ENCODE measurements at regions not wholly inside any gene's neighbourhood (a gene's known extent, or its start where the extent isn't known, plus 50 kb on each side); places are given as distances from the start of the nearest gene placed in this dataset.

DNA sequence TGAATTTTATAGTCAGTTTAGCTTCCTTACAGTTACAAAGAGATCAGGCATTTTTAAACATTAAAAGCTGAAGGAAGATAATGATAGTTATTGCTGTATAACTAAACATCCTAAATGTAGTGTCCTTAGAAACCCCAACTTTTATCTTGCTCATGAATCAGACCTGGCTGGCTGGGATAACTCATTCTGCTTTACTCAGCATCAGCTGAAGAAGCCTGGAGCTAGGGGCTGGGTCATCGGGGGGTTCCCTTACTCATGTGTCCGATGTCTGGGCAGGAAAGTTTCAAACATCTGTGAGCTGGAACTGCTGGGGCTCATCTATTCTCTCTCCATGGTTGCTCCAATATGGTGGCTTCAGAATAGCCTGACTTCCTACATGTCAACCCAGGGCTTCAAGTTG is 113.9 kb downstream of the MTNR1A start:
- TF ChIP-seq CREB1 (IDR thresholded peaks at IDR 0.05; ENCODE audit: low read depth) (no peak), YY1 (IDR thresholded peaks at IDR 0.05; ENCODE audit: low read depth) (no peak), ZBTB7A (IDR thresholded peaks at IDR 0.05; ENCODE audit: low read depth) (no peak), EGR1 (IDR thresholded peaks at IDR 0.05) (no peak), FOXM1 (IDR thresholded peaks at IDR 0.05; ENCODE audit: borderline replicate concordance, low read depth) (no peak), TCF12 (IDR thresholded peaks at IDR 0.05; ENCODE audit: low read depth) (no peak), EP300 (IDR thresholded peaks at IDR 0.05; ENCODE audit: borderline replicate concordance) (no peak), CEBPB (IDR thresholded peaks at IDR 0.05) (no peak), TEAD4 (IDR thresholded peaks at IDR 0.05) (no peak), TAF1 (IDR thresholded peaks at IDR 0.05; ENCODE audit: low read depth) (no peak), NFIC (IDR thresholded peaks at IDR 0.05) (no peak)
- TF ChIP-seq, protein P1, sequence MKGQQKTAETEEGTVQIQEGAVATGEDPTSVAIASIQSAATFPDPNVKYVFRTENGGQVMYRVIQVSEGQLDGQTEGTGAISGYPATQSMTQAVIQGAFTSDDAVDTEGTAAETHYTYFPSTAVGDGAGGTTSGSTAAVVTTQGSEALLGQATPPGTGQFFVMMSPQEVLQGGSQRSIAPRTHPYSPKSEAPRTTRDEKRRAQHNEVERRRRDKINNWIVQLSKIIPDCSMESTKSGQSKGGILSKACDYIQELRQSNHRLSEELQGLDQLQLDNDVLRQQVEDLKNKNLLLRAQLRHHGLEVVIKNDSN (IDR thresholded peaks at IDR 0.05) = no peak
- TF ChIP-seq, protein P2, sequence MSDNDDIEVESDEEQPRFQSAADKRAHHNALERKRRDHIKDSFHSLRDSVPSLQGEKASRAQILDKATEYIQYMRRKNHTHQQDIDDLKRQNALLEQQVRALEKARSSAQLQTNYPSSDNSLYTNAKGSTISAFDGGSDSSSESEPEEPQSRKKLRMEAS (IDR thresholded peaks at IDR 0.05) = no peak

DNA sequence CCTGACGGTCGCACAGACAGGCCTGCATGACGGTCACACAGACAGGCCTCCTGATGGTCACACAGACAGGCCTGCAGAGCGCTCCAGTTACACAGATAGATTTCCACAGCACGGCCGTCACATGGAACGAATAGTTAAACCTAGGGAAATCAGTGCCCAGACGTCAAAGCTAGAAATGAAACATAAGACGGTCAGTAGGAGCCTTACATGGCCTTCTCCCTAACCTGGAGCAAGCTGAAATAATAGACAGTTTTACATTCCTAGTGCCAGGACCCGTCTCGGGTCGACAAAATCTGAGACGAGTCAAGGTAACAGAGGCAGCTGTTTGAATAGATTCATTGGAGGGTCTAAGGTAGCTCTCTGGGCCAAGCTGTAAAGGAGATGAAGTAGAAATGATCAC is 126.9 kb downstream of the MTNR1A start:
- no peak for TF ChIP-seq CEBPB (IDR thresholded peaks at IDR 0.05)
- TF ChIP-seq TAF1 (IDR thresholded peaks at IDR 0.05; ENCODE audit: low read depth) = no peak
- no peak for TF ChIP-seq YY1 (IDR thresholded peaks at IDR 0.05; ENCODE audit: low read depth)
- no peak for TF ChIP-seq NFIC (IDR thresholded peaks at IDR 0.05)
- TF ChIP-seq, protein P3, sequence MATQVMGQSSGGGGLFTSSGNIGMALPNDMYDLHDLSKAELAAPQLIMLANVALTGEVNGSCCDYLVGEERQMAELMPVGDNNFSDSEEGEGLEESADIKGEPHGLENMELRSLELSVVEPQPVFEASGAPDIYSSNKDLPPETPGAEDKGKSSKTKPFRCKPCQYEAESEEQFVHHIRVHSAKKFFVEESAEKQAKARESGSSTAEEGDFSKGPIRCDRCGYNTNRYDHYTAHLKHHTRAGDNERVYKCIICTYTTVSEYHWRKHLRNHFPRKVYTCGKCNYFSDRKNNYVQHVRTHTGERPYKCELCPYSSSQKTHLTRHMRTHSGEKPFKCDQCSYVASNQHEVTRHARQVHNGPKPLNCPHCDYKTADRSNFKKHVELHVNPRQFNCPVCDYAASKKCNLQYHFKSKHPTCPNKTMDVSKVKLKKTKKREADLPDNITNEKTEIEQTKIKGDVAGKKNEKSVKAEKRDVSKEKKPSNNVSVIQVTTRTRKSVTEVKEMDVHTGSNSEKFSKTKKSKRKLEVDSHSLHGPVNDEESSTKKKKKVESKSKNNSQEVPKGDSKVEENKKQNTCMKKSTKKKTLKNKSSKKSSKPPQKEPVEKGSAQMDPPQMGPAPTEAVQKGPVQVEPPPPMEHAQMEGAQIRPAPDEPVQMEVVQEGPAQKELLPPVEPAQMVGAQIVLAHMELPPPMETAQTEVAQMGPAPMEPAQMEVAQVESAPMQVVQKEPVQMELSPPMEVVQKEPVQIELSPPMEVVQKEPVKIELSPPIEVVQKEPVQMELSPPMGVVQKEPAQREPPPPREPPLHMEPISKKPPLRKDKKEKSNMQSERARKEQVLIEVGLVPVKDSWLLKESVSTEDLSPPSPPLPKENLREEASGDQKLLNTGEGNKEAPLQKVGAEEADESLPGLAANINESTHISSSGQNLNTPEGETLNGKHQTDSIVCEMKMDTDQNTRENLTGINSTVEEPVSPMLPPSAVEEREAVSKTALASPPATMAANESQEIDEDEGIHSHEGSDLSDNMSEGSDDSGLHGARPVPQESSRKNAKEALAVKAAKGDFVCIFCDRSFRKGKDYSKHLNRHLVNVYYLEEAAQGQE (IDR thresholded peaks at IDR 0.05; ENCODE audit: low read depth) = no peak
- no peak for TF ChIP-seq RAD21 (IDR thresholded peaks at IDR 0.05; ENCODE audit: low read depth)
- TF ChIP-seq, protein P2 (IDR thresholded peaks at IDR 0.05) = no peak
- TF ChIP-seq TEAD4 (IDR thresholded peaks at IDR 0.05) = no peak
- no peak for TF ChIP-seq TCF12 (IDR thresholded peaks at IDR 0.05; ENCODE audit: low read depth)
- TF ChIP-seq ZBTB7A (IDR thresholded peaks at IDR 0.05; ENCODE audit: low read depth) = no peak
- no peak for TF ChIP-seq EGR1 (IDR thresholded peaks at IDR 0.05)
- TF ChIP-seq EP300 (IDR thresholded peaks at IDR 0.05; ENCODE audit: borderline replicate concordance) = no peak
- TF ChIP-seq CREB1 (IDR thresholded peaks at IDR 0.05; ENCODE audit: low read depth) = no peak
- TF ChIP-seq, protein P1 (IDR thresholded peaks at IDR 0.05) = no peak
- TF ChIP-seq FOXM1 (IDR thresholded peaks at IDR 0.05; ENCODE audit: borderline replicate concordance, low read depth) = no peak

DNA sequence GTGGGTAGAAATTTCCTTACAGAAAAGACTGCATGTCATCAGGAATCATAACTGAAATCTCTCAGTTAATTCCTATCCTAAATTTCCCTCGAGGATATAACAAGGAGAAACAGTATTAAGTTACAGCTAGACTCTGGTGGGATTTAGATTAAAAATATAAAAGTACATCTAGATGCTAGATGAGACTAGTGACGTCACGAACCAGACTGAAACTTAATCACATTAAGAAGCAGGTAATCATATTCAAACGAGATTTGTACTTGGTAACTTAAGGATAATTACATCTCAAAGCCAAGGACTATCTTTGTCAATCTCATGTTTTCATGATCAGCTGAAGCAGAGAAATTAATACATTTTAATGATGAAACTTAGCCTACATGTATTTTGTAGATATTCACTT is 130.6 kb downstream of the MTNR1A start:
- TF ChIP-seq FOXM1 (IDR thresholded peaks at IDR 0.05; ENCODE audit: borderline replicate concordance, low read depth) (no peak), YY1 (IDR thresholded peaks at IDR 0.05; ENCODE audit: low read depth) (no peak), CEBPB (IDR thresholded peaks at IDR 0.05) (no peak), NFIC (IDR thresholded peaks at IDR 0.05) (no peak), TEAD4 (IDR thresholded peaks at IDR 0.05) (no peak), RAD21 (IDR thresholded peaks at IDR 0.05; ENCODE audit: low read depth) (no peak), ZBTB7A (IDR thresholded peaks at IDR 0.05; ENCODE audit: low read depth) (no peak), EP300 (IDR thresholded peaks at IDR 0.05; ENCODE audit: borderline replicate concordance) (no peak), EGR1 (IDR thresholded peaks at IDR 0.05) (no peak), TAF1 (IDR thresholded peaks at IDR 0.05; ENCODE audit: low read depth) (no peak), CREB1 (IDR thresholded peaks at IDR 0.05; ENCODE audit: low read depth) (no peak)
- TF ChIP-seq, protein P1 (IDR thresholded peaks at IDR 0.05) = no peak
- TF ChIP-seq, protein P3 (IDR thresholded peaks at IDR 0.05; ENCODE audit: low read depth) = no peak
- TF ChIP-seq, protein P2 (IDR thresholded peaks at IDR 0.05) = no peak

DNA sequence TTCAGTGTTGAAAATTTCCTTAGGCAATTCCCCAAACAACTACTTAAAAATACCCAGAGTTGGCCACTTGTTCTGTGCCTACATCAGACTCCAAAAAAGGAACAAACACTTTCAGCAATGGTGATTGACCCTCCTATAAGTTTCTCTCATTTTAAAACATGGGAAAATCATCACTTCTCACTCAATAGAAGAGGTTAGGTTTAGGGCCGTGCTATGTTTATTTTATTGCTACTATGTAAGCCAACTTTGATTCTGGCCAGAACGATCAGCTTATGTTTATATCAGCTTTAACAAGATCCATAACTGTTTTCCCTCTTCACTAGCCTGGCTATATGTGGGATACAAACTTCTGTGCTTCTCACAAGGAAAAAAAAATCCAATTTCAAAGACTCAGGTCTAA is 133.1 kb downstream of the MTNR1A start:
- TF ChIP-seq EP300 (IDR thresholded peaks at IDR 0.05; ENCODE audit: borderline replicate concordance) = no peak
- TF ChIP-seq YY1 (IDR thresholded peaks at IDR 0.05; ENCODE audit: low read depth) = no peak
- no peak for TF ChIP-seq CEBPB (IDR thresholded peaks at IDR 0.05)
- TF ChIP-seq, protein P3 (IDR thresholded peaks at IDR 0.05; ENCODE audit: low read depth) = no peak
- TF ChIP-seq, protein P1 (IDR thresholded peaks at IDR 0.05) = no peak
- TF ChIP-seq TCF12 (IDR thresholded peaks at IDR 0.05; ENCODE audit: low read depth) = no peak
- no peak for TF ChIP-seq EGR1 (IDR thresholded peaks at IDR 0.05)
- TF ChIP-seq ZBTB7A (IDR thresholded peaks at IDR 0.05; ENCODE audit: low read depth) = no peak
- TF ChIP-seq, protein P2 (IDR thresholded peaks at IDR 0.05) = no peak
- TF ChIP-seq CREB1 (IDR thresholded peaks at IDR 0.05; ENCODE audit: low read depth) = no peak
- TF ChIP-seq TEAD4 (IDR thresholded peaks at IDR 0.05) = no peak
- no peak for TF ChIP-seq RAD21 (IDR thresholded peaks at IDR 0.05; ENCODE audit: low read depth)
- TF ChIP-seq NFIC (IDR thresholded peaks at IDR 0.05) = no peak
- no peak for TF ChIP-seq FOXM1 (IDR thresholded peaks at IDR 0.05; ENCODE audit: borderline replicate concordance, low read depth)
- TF ChIP-seq TAF1 (IDR thresholded peaks at IDR 0.05; ENCODE audit: low read depth) = no peak
